GM10248 (cell line): ENCODE measurements at regions not wholly inside any gene's neighbourhood (a gene's known extent, or its start where the extent isn't known, plus 50 kb on each side); places are given as distances from the start of the nearest gene placed in this dataset.
"Not testable (repeated sequence)": the region's sequence is repeated elsewhere in the genome, so short reads cannot be mapped to it uniquely, and the experiment has no call there.

Source experiments
- CTCF ChIA-PET: fragments of 300-600 bp; sonication (Branson Sonifier 250); formaldehyde crosslinking; extraction: SDS; loops from one replicate; lab custom pipeline; 2021; ENCODE audit warnings: antibody characterized with exemption; lab: Yijun Ruan, JAX
- POLR2A ChIA-PET: fragments of 350-650 bp; sonication (Branson Sonifier 250); formaldehyde crosslinking; extraction: SDS; loops from one replicate; lab custom pipeline; 2020; ENCODE audit warnings: antibody characterized with exemption; lab: Yijun Ruan, JAX
- DNase-seq: peaks from one replicate; pipeline ENCODE4 v3.0.0; 2012; ENCODE audit errors: extremely low spot score
- TF ChIP-seq, protein P1 (sequence below): IDR thresholded peaks from 2 replicates; pipeline ENCODE4 v1.5.1; 2012; ENCODE audit warnings: mild to moderate bottlenecking, low read depth; ENCODE audit errors: extremely low read depth, missing control alignments, control extremely low read depth

DNA sequence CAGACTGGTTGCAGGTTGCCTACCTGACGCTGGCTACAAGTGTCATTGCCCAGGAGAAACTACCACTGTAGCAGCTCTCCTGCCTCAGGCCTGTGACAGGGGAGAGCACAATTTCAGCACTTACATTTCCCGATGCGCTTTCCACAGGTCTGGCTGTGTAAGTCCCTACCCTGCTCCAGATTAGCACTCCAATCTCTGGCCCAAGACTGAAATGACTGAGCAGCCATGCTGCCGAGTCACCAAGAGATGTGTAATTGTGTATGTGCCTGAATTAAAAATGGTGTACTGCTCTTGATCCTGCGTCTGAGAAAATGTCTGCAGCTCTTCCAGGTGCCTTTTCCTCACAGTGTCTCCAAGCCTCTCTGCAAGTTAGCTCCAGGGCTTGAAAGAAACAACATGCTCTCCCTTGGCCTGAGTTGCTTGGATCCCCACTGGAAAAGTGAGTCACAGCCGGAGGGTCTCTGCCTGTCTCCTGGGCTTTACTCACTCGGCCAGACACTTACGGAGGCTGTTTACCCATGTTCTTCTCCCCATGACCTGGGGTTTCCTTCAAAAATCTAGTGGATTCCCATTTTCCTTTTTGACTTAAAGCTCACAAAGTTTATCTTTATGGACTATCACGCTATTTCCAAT is 1001.7 kb upstream of the KCND2 start:
- DNase-seq: no peak
- TF ChIP-seq, protein P1, sequence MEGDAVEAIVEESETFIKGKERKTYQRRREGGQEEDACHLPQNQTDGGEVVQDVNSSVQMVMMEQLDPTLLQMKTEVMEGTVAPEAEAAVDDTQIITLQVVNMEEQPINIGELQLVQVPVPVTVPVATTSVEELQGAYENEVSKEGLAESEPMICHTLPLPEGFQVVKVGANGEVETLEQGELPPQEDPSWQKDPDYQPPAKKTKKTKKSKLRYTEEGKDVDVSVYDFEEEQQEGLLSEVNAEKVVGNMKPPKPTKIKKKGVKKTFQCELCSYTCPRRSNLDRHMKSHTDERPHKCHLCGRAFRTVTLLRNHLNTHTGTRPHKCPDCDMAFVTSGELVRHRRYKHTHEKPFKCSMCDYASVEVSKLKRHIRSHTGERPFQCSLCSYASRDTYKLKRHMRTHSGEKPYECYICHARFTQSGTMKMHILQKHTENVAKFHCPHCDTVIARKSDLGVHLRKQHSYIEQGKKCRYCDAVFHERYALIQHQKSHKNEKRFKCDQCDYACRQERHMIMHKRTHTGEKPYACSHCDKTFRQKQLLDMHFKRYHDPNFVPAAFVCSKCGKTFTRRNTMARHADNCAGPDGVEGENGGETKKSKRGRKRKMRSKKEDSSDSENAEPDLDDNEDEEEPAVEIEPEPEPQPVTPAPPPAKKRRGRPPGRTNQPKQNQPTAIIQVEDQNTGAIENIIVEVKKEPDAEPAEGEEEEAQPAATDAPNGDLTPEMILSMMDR: no peak
- ChIA-PET CTCF (interaction anchor here (0.8 to 1.8 kb wide), 7 partner anchors 9 to 1837 kb away, joined by 3 to 4 read pairs (median 3); no protein-coding TSS in a partner anchor), POLR2A (no interaction called here)

DNA sequence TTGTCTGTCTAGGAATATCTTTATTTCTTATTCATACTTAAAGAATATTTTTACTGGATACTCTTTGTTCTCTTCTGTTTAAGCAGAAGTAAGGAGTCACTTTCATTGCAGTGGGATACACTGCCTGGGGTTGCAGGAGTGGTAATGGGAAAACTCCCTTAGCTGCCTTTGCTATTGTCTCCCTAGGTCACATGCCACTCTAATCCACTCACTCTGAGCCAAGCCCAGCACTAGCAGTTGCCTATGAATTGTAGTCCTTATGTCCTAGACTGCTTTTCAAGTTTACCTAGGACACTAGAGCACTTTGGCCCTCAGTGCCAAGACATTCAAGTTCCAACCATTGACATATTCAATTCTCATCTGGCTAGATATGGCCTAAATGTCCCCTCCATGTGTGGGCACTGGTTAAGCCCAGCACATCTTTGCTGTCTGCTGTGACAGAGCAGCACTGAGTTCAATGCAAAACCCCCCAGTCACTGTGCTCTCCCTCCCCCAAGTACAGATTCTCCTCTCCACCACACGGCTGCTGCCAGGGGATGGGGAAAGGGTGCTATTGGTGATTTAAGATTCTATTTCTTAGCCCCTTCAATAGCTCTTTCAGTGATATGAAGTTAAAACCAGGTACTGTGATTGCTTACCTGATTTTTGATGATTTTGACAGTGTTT is 991.7 kb upstream of the KCND2 start:
- ChIA-PET POLR2A (no interaction called here), CTCF (no interaction called here)
- DNase-seq: no peak
- TF ChIP-seq, protein P1: no peak

DNA sequence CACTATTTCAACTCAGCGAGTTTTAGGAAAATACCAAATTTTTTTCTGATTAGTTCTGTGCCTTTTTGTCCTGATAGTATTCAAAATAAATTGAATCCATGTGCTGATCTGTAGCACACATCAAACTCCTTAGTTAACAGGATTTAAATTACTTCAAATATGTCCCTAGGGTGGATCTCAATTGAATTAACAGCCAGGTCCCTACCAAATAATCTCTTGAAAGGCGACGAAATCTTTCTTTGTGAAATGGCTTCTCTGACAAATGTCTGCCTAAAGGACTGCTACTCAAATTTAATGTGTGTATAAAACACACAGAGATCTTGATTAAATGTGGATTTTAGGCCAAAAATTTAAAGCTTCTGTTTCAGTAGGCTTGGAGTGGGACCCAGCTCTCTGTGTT is 989.6 kb upstream of the KCND2 start:
- TF ChIP-seq, protein P1: no peak
- ChIA-PET POLR2A (no interaction called here), CTCF (no interaction called here)
- DNase-seq: no peak

DNA sequence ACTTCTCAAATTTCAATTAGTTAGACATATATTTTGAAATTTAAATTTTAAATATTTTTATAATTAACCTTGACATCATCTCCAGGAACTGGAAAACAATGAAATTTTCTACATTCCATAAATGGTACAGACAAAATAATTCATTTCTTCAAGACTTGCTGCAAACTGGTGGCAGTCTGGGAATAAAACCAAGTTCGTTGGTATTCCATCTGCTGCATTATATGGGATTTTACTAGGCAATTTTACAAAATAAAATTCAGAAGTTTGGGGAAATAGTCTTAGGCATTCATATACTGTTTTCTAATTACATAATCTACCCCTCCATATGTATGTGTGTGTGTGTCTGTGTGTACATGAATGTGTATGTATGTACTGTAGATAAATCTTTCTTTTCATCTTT is 984.6 kb upstream of the KCND2 start:
- POLR2A ChIA-PET: no interaction called here
- DNase-seq: no peak
- CTCF ChIA-PET: no interaction called here
- TF ChIP-seq, protein P1: no peak

DNA sequence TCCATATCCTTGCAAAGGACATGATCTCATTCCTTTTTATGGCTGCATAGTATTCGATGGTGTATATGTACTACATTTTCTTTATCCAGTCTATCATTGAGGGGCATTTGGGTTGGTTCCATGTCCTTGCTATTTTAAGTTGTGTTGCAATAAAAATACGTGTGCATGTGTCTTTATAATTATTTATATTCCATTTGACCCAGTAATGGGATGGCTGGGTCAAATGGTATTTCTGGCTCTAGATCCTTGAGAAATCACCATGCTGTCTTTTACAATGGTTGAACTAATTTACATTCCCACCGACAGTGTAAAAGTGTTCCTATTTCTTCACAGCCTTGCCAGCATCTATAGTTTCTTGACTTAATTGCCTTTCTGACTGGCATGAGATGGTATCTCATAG is 972.6 kb upstream of the KCND2 start:
- POLR2A ChIA-PET, DNase-seq: not testable (repeated sequence)
- CTCF ChIA-PET: interaction anchor here (1.4 kb wide), 1 partner anchor 29 kb away, joined by 3 read pairs; no protein-coding TSS in a partner anchor

DNA sequence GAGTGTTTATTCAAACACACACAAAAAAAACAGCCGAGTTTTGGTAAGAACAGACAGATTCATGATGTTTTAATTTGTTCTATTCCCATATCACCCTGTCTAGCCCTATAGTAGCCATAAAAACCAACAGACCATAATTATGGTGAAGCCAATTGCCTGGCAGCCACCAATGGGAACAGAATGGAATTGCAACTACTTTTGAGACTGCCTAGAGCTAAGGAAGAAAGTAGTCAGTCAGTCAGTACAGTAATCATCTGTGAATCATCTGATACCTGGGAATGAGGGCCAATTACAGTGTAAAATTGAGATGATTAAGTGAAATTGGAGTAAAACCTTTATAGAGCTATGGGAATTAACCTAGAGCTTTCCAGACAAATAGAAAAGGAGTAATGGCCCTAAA is 952.7 kb upstream of the KCND2 start:
- ChIA-PET CTCF (no interaction called here), POLR2A (no interaction called here)
- no peak for DNase-seq
- TF ChIP-seq, protein P1: no peak

DNA sequence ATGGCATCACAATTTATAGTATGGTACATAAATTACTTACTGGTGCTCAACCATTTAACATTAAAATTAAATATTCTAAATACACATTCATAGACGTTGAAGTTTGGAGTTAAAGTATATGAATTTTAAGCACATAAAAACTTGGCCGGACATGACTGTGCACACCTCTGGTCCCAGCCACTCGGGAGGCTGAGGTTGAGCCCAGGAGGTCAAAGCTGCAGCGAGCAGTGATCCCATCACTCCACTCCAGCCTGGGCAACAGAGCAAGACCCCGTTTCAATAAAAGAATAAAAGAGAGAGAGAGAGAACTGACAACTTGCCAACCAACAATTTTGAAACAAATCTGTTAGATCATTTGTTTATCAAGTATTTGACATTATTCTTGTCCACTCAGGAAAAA is 943.3 kb upstream of the KCND2 start:
- POLR2A ChIA-PET: no interaction called here
- CTCF ChIA-PET: interaction anchor here (0.9 to 1.3 kb wide), 2 partner anchors 12 to 17 kb away, joined by 3 read pairs; no protein-coding TSS in a partner anchor
- no peak for DNase-seq

More for the DNA sequence above, 943.3 kb upstream of the KCND2 start:
- TF ChIP-seq, protein P1: no peak
